ENCODE measurements at regions not wholly inside any gene's neighbourhood (a gene's known extent, or its start where the extent isn't known, plus 50 kb on each side); places are given as distances from the start of the nearest gene placed in this dataset.

DNA sequence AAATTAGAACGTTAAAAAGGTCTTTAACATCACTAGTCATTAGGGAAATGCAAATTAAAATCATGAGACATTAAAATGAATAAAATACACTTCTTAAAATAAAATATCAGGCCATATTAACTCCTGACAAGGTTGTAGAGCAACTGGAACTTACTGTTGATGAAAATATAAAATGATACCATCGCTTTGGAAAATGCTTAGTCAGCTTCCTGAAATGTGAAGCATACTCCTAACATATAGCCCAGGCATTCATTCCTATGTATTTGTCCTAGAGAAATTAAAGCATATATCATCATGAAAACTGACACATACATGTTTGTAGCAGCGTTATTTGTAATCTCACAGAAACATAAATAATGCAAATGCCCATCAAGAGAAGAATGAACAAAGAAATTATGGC is 211.5 kb upstream of the CHRM3 start (continued):
- TF ChIP-seq, protein P1, sequence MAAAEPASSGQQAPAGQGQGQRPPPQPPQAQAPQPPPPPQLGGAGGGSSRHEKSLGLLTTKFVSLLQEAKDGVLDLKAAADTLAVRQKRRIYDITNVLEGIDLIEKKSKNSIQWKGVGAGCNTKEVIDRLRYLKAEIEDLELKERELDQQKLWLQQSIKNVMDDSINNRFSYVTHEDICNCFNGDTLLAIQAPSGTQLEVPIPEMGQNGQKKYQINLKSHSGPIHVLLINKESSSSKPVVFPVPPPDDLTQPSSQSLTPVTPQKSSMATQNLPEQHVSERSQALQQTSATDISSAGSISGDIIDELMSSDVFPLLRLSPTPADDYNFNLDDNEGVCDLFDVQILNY (CRISPR knock-in tag; IDR thresholded peaks at IDR 0.05) = no peak
- TF ChIP-seq, protein P2, sequence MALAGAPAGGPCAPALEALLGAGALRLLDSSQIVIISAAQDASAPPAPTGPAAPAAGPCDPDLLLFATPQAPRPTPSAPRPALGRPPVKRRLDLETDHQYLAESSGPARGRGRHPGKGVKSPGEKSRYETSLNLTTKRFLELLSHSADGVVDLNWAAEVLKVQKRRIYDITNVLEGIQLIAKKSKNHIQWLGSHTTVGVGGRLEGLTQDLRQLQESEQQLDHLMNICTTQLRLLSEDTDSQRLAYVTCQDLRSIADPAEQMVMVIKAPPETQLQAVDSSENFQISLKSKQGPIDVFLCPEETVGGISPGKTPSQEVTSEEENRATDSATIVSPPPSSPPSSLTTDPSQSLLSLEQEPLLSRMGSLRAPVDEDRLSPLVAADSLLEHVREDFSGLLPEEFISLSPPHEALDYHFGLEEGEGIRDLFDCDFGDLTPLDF (CRISPR knock-in tag; IDR thresholded peaks at IDR 0.05) = no peak
- TF ChIP-seq, protein P3, sequence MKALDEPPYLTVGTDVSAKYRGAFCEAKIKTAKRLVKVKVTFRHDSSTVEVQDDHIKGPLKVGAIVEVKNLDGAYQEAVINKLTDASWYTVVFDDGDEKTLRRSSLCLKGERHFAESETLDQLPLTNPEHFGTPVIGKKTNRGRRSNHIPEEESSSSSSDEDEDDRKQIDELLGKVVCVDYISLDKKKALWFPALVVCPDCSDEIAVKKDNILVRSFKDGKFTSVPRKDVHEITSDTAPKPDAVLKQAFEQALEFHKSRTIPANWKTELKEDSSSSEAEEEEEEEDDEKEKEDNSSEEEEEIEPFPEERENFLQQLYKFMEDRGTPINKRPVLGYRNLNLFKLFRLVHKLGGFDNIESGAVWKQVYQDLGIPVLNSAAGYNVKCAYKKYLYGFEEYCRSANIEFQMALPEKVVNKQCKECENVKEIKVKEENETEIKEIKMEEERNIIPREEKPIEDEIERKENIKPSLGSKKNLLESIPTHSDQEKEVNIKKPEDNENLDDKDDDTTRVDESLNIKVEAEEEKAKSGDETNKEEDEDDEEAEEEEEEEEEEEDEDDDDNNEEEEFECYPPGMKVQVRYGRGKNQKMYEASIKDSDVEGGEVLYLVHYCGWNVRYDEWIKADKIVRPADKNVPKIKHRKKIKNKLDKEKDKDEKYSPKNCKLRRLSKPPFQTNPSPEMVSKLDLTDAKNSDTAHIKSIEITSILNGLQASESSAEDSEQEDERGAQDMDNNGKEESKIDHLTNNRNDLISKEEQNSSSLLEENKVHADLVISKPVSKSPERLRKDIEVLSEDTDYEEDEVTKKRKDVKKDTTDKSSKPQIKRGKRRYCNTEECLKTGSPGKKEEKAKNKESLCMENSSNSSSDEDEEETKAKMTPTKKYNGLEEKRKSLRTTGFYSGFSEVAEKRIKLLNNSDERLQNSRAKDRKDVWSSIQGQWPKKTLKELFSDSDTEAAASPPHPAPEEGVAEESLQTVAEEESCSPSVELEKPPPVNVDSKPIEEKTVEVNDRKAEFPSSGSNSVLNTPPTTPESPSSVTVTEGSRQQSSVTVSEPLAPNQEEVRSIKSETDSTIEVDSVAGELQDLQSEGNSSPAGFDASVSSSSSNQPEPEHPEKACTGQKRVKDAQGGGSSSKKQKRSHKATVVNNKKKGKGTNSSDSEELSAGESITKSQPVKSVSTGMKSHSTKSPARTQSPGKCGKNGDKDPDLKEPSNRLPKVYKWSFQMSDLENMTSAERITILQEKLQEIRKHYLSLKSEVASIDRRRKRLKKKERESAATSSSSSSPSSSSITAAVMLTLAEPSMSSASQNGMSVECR (CRISPR knock-in tag; IDR thresholded peaks at IDR 0.05; ENCODE audit: borderline replicate concordance) = no peak
- TF ChIP-seq GABPB1 (CRISPR knock-in tag; IDR thresholded peaks at IDR 0.05) (no peak), SMAD3 (CRISPR knock-in tag; IDR thresholded peaks at IDR 0.05; ENCODE audit: borderline replicate concordance) (no peak)

DNA sequence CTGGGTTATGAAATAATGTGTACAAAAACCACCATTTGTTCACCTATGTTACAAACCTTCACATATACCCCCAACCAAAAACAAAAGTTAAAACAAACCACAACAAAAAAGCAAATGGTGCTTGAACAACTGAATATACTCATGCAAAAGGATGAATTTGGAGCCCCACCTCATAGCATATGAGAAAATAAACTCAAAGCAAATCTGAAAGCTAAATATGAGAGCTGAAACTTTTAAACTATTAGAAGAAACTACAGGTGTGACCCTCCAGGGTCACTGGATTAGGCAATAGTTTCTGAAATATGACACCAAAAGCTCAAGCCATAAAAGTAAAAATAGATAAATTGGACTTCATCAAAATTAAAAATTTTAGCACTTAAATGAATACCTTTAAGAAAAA is 215.5 kb upstream of the CHRM3 start:
- ATAC-seq (no peak), DNase-seq (ENCODE audit: low spot score) (no peak)
- H3K4me1 Mint-ChIP-seq = no peaks in the 10 kb centered on the region
- H3K27me3 Mint-ChIP-seq (ENCODE audit: low read depth) = no peaks in the 10 kb centered on the region
- no peak overlapping the region for H3K27ac Mint-ChIP-seq
- no peak overlapping the region for H3K4me3 Mint-ChIP-seq
- ChIA-PET POLR2A (no interaction called here), CTCF (no interaction called here)
- TF ChIP-seq FOXP1 (CRISPR knock-in tag; IDR thresholded peaks at IDR 0.05; ENCODE audit: borderline replicate concordance) (no peak), NR2C2 (CRISPR knock-in tag; IDR thresholded peaks at IDR 0.05) (no peak), HMGA2 (CRISPR knock-in tag; IDR thresholded peaks at IDR 0.05) (no peak), CREB1 (CRISPR knock-in tag; IDR thresholded peaks at IDR 0.05) (no peak)
- TF ChIP-seq, protein P2 (CRISPR knock-in tag; IDR thresholded peaks at IDR 0.05) = no peak
- H3K36me3 Mint-ChIP-seq = peaks cover 22% of the 10 kb centered on the region
- peaks cover 33% of the 10 kb centered on the region for H3K9me3 Mint-ChIP-seq

DNA sequence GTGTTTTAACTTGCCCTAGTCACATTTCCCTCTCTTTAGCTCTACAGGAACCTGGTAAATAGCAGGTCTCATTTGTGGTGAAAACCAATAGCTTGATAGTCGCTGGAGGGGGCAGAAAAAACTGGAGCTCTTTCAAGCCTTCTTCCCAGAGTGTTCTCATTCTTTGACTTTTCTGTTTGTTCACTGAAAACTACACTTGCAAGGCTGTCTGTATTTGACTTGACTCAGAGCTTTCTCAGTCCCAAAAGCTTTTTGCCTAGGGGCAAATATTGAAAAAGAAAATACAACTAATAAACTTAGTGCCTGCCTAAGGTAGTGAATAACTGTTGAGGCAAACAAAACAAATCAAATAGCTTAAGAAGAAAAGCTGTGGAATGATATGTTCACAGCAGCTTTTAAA is 217.1 kb upstream of the CHRM3 start:
- ChIA-PET CTCF (no interaction called here), POLR2A (no interaction called here)
- ATAC-seq (no peak), DNase-seq (ENCODE audit: low spot score) (no peak)
- no peak overlapping the region for H3K27ac Mint-ChIP-seq
- no peak overlapping the region for H3K4me3 Mint-ChIP-seq
- H3K9me3 Mint-ChIP-seq = peaks cover 33% of the 10 kb centered on the region
- H3K27me3 Mint-ChIP-seq (ENCODE audit: low read depth) = no peaks in the 10 kb centered on the region
- TF ChIP-seq, protein P4, sequence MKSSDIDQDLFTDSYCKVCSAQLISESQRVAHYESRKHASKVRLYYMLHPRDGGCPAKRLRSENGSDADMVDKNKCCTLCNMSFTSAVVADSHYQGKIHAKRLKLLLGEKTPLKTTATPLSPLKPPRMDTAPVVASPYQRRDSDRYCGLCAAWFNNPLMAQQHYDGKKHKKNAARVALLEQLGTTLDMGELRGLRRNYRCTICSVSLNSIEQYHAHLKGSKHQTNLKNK (CRISPR knock-in tag; IDR thresholded peaks at IDR 0.05) = no peak
- TF ChIP-seq OVOL2 (CRISPR knock-in tag; IDR thresholded peaks at IDR 0.05; ENCODE audit: borderline replicate concordance) = no peak
- TF ChIP-seq, protein P5, sequence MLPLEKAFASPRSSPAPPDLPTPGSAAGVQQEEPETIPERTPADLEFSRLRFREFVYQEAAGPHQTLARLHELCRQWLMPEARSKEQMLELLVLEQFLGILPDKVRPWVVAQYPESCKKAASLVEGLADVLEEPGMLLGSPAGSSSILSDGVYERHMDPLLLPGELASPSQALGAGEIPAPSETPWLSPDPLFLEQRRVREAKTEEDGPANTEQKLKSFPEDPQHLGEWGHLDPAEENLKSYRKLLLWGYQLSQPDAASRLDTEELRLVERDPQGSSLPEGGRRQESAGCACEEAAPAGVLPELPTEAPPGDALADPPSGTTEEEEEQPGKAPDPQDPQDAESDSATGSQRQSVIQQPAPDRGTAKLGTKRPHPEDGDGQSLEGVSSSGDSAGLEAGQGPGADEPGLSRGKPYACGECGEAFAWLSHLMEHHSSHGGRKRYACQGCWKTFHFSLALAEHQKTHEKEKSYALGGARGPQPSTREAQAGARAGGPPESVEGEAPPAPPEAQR (CRISPR knock-in tag; IDR thresholded peaks at IDR 0.05) = no peak
- TF ChIP-seq GRHL2 (CRISPR knock-in tag; IDR thresholded peaks at IDR 0.05; ENCODE audit: insufficient replicate concordance, severe bottlenecking) = no peak
- no peak for TF ChIP-seq JAZF1 (CRISPR knock-in tag; IDR thresholded peaks at IDR 0.05)
- TF ChIP-seq RORB (CRISPR knock-in tag; IDR thresholded peaks at IDR 0.05) = no peak
- TF ChIP-seq, protein P6, sequence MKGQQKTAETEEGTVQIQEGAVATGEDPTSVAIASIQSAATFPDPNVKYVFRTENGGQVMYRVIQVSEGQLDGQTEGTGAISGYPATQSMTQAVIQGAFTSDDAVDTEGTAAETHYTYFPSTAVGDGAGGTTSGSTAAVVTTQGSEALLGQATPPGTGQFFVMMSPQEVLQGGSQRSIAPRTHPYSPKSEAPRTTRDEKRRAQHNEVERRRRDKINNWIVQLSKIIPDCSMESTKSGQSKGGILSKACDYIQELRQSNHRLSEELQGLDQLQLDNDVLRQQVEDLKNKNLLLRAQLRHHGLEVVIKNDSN (CRISPR knock-in tag; IDR thresholded peaks at IDR 0.05) = no peak
- TF ChIP-seq, protein P7, sequence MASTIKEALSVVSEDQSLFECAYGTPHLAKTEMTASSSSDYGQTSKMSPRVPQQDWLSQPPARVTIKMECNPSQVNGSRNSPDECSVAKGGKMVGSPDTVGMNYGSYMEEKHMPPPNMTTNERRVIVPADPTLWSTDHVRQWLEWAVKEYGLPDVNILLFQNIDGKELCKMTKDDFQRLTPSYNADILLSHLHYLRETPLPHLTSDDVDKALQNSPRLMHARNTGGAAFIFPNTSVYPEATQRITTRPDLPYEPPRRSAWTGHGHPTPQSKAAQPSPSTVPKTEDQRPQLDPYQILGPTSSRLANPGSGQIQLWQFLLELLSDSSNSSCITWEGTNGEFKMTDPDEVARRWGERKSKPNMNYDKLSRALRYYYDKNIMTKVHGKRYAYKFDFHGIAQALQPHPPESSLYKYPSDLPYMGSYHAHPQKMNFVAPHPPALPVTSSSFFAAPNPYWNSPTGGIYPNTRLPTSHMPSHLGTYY (CRISPR knock-in tag; IDR thresholded peaks at IDR 0.05) = no peak
- H3K4me1 Mint-ChIP-seq = no peaks in the 10 kb centered on the region
- peaks cover 22% of the 10 kb centered on the region for H3K36me3 Mint-ChIP-seq
